HCT116 (cell line): ENCODE measurements at regions not wholly inside any gene's neighbourhood (a gene's known extent, or its start where the extent isn't known, plus 50 kb on each side); places are given as distances from the start of the nearest gene placed in this dataset.

Source experiments
- ATAC-seq: fragments of 200-7000 bp; cut with Tn5 transposase; 2 replicates; pipeline ENCODE4 v1.9.1; 2020; ENCODE audit warnings: mild to moderate bottlenecking, moderate library complexity
- BruUV-seq: library from RNA; stranded (reverse); fragments of 400-500 nt; replicated peaks from 2 replicates; lab custom pipeline; 2021; lab: Mats Ljungman, UMichigan
- CTCF ChIA-PET: fragments of 300-600 bp; sonication (Branson Sonifier 250); formaldehyde crosslinking; loops from one replicate; lab custom pipeline; 2021; ENCODE audit warnings: antibody characterized with exemption; lab: Charles Lee
- POLR2A ChIA-PET: fragments of 300-600, 350-600 bp; sonication (Branson Sonifier 250); formaldehyde crosslinking; loops from one replicate; lab custom pipeline; 2021; ENCODE audit warnings: antibody characterized with exemption; lab: Charles Lee
- RAD21 ChIA-PET, 2 experiments: fragments of 300-600 bp; sonication (Branson Sonifier 250); formaldehyde crosslinking; loops; one replicate each; lab custom pipeline; 2023; ENCODE audit warnings: low total read pairs in 2 of 2; ENCODE audit not compliant: uncharacterized antibody in 2 of 2, unreplicated experiment in 2 of 2, low non-redundant PET in 1 of 2; lab: Charles Lee
- DNase-seq: peaks from one replicate; pipeline ENCODE4 v3.0.0-alpha.2; 2010; ENCODE audit warnings: low read depth, low spot score
- H2AFZ ChIP-seq: fragments of 200-600 bp; shearing (Covaris generic), sonication (generic); 2 replicates; pipeline ENCODE4 v1.6.1; 2017; ENCODE audit warnings: low read depth, mixed run types, mixed read lengths, antibody characterized with exemption, low read length; ENCODE audit not compliant: poor library complexity, severe bottlenecking
- H3K27ac ChIP-seq: 2 replicates; pipeline ENCODE4 v1.5.1; 2012; ENCODE audit warnings: low read depth, low read length
- H3K27me3 ChIP-seq: fragments of 200-600 bp; sonication (generic); 2 replicates; pipeline ENCODE4 v1.6.1; 2016; ENCODE audit warnings: mixed run types, low read length, mixed read lengths; ENCODE audit not compliant: insufficient read depth
- H3K36me3 ChIP-seq, 2 experiments: fragments of 200-500 bp in 1 of 2; fragments of 200-600 bp in 1 of 2; sonication (Bioruptor generic) in 1 of 2; sonication (generic) in 1 of 2; 2 replicates each; pipeline versions ENCODE4 v1.5.1 to v1.6.1; 2014 to 2016; ENCODE audit warnings: low read length in 2 of 2, inconsistent platforms in 1 of 2, mixed read lengths in 1 of 2, mixed run types in 1 of 2; ENCODE audit not compliant: insufficient read depth in 2 of 2, control insufficient read depth in 1 of 2
- H3K4me1 ChIP-seq, 2 experiments: fragments of 200-600 bp in 1 of 2; sonication (generic) in 1 of 2; 2 replicates each; pipeline versions ENCODE4 v1.5.1 to v1.6.1; 2012 to 2017; ENCODE audit warnings: low read length in 2 of 2, inconsistent platforms in 1 of 2, mild to moderate bottlenecking in 1 of 2, mixed read lengths in 1 of 2, mixed run types in 1 of 2, moderate library complexity in 1 of 2; ENCODE audit not compliant: insufficient read depth in 2 of 2, control insufficient read depth in 1 of 2
- H3K4me2 ChIP-seq: fragments of 200-600 bp; sonication (generic); 2 replicates; pipeline ENCODE4 v1.6.1; 2017; ENCODE audit warnings: mixed run types, low read length, mixed read lengths
- H3K4me3 ChIP-seq, 2 experiments: fragments of 200-600 bp in 1 of 2; sonication (generic) in 1 of 2; replicated peaks in 1 of 2; 2 replicates each; pipeline ENCODE4 v1.5.1; 2011 to 2016; ENCODE audit warnings: low read length in 2 of 2, control low read depth in 1 of 2, low read depth in 1 of 2, mild to moderate bottlenecking in 1 of 2, mixed read lengths in 1 of 2, mixed run types in 1 of 2
- H3K79me2 ChIP-seq: fragments of 200-600 bp; sonication (generic); 2 replicates; pipeline ENCODE4 v1.6.1; 2017; ENCODE audit warnings: mild to moderate bottlenecking, mixed run types, low read length, moderate library complexity, mixed read lengths; ENCODE audit not compliant: insufficient read depth
- H3K9ac ChIP-seq: fragments of 200-600 bp; sonication (generic); 2 replicates; pipeline ENCODE4 v1.6.1; 2016; ENCODE audit warnings: low read length, mixed read lengths
- H3K9me2 ChIP-seq: fragments of 200-600 bp; sonication (generic), shearing (Covaris generic); 2 replicates; pipeline ENCODE4 v1.6.1; 2017; ENCODE audit warnings: mixed run types, mild to moderate bottlenecking, moderate library complexity; ENCODE audit not compliant: insufficient read depth
- H3K9me3 ChIP-seq, 2 experiments: fragments of 200-500 bp in 1 of 2; fragments of 200-600 bp in 1 of 2; sonication (Bioruptor generic) in 1 of 2; sonication (generic) in 1 of 2; 2 replicates each; pipeline ENCODE4 v1.6.1; 2014 to 2017; ENCODE audit warnings: low read length in 2 of 2, mixed read lengths in 2 of 2, inconsistent platforms in 1 of 2, low read depth in 1 of 2, mild to moderate bottlenecking in 1 of 2, mixed run types in 1 of 2, moderate library complexity in 1 of 2; ENCODE audit not compliant: control insufficient read depth in 1 of 2, insufficient read depth in 1 of 2
- H4K20me1 ChIP-seq: fragments of 200-600 bp; sonication (generic), shearing (Covaris generic); 2 replicates; pipeline ENCODE4 v1.6.1; 2017; ENCODE audit warnings: mixed run types, mild to moderate bottlenecking, moderate library complexity; ENCODE audit not compliant: insufficient read depth
- CEBPB ChIP-seq: IDR thresholded peaks from 2 replicates; pipeline ENCODE4 v1.6.1; 2012; ENCODE audit warnings: low read depth
- ELF1 ChIP-seq: IDR thresholded peaks from 2 replicates; pipeline ENCODE4 v1.6.1; 2012; ENCODE audit warnings: low read depth, borderline replicate concordance
- EZH2 ChIP-seq: fragments of 200-600 bp; sonication (generic); IDR thresholded peaks from 2 replicates; pipeline ENCODE4 v1.6.1; 2017; ENCODE audit warnings: antibody characterized with exemption, mixed run types
- EZH2phosphoT487 ChIP-seq: fragments of 200-600 bp; IDR thresholded peaks from 2 replicates; pipeline ENCODE4 v1.6.1; 2018; ENCODE audit warnings: antibody characterized with exemption, borderline replicate concordance
- FOSL1 ChIP-seq: IDR thresholded peaks from 2 replicates; pipeline ENCODE4 v1.6.1; 2012; ENCODE audit warnings: low read depth
- JUND ChIP-seq: IDR thresholded peaks from 2 replicates; pipeline ENCODE4 v1.6.1; 2012
- POLR2A ChIP-seq: IDR thresholded peaks from 2 replicates; pipeline ENCODE4 v1.7.0; 2011; ENCODE audit warnings: borderline replicate concordance; ENCODE audit not compliant: insufficient read depth, insufficient read length; ENCODE audit errors: extremely low read depth
- POLR2AphosphoS5 ChIP-seq: IDR thresholded peaks from 2 replicates; pipeline ENCODE4 v1.6.1; 2011; ENCODE audit warnings: mild to moderate bottlenecking, low read depth, low read length, moderate library complexity
- SIN3A ChIP-seq: IDR thresholded peaks from 2 replicates; pipeline ENCODE4 v1.6.1; 2012; ENCODE audit warnings: low read depth
- SP1 ChIP-seq: IDR thresholded peaks from 2 replicates; pipeline ENCODE4 v1.6.1; 2012; ENCODE audit warnings: low read depth
- SRF ChIP-seq: IDR thresholded peaks from 2 replicates; pipeline ENCODE4 v1.6.1; 2012; ENCODE audit warnings: low read depth
- TCF7L2 ChIP-seq: IDR thresholded peaks from 2 replicates; pipeline ENCODE4 v1.7.0; 2011; ENCODE audit warnings: borderline replicate concordance, inconsistent platforms; ENCODE audit not compliant: insufficient read depth, insufficient read length; ENCODE audit errors: extremely low read depth
- YY1 ChIP-seq: IDR thresholded peaks from 2 replicates; pipeline ENCODE4 v1.6.1; 2011; ENCODE audit warnings: low read length, low read depth, moderate library complexity, mild to moderate bottlenecking; ENCODE audit not compliant: insufficient replicate concordance; ENCODE audit errors: extremely low read depth
- ZFX ChIP-seq: fragments of 450-650 bp; IDR thresholded peaks from 2 replicates; pipeline ENCODE4 v1.6.1; 2017
- ZNF274 ChIP-seq: fragments of 200-500 bp; sonication (Bioruptor generic); IDR thresholded peaks from 2 replicates; pipeline ENCODE4 v1.6.1; 2014; ENCODE audit warnings: mild to moderate bottlenecking, low read depth, low read length, inconsistent platforms
- intact Hi-C: fragments of 100-400 bp; cut with micrococcal nuclease; formaldehyde crosslinking; loops from 2 replicates; pipeline ENCODE4 v1.10.0; 2022
- TF ChIP-seq, protein P1 (sequence below): IDR thresholded peaks from 2 replicates; pipeline ENCODE4 v1.6.1; 2012
- TF ChIP-seq, protein P2 (sequence below), 3 experiments: fragments of 200-600 bp in 1 of 3; sonication (generic) in 1 of 3; IDR thresholded peaks in 2 of 3; conservative IDR thresholded peaks in 1 of 3; 2 replicates each; pipeline ENCODE4 v1.5.1; 2012 to 2017; ENCODE audit warnings: low read depth in 2 of 3, low read length in 2 of 3, antibody characterized with exemption in 1 of 3, borderline replicate concordance in 1 of 3, control low read depth in 1 of 3, mild to moderate bottlenecking in 1 of 3, mixed read lengths in 1 of 3, mixed run types in 1 of 3, moderate library complexity in 1 of 3; ENCODE audit not compliant: insufficient read depth in 1 of 3

DNA sequence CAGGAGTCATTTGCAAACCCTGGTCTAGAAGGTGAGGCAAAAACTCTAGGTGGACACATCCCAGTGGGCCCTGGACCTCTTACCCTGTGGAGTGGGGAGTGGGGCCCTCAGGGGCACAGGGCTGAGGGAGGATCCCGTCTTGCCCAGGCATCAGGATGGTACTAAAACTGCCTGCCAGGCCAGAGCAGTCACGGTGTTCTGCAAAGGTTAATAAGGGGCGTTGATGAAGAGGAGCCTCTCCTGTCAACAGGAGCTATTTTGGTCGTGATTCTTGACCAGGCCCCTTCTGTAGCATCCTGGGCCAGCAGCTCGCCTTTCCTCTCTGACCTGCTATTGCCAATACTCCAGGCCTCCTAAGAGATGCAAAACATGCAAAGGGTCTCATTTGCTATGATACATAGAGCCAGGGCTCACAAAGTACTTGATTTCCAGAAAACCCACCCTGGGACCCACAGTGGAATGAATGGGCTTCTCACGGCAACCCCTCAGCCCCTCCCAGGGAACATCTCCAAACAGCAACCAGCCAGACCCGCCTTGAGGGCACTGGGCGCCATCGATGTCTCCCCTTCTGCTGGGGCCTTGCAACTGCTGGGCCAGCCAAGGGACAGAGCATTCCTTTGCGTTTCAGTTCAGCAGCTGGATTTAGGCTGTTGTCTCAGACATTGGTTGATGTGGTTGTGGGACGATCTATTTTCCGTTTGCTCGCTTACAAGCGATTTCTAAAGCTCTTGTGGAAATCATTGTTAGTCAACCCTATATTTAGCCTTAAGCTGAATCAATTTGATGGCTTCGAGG is 111.1 kb downstream of the PDCL3 start:
- no peak for TF ChIP-seq POLR2A
- TF ChIP-seq, protein P1, sequence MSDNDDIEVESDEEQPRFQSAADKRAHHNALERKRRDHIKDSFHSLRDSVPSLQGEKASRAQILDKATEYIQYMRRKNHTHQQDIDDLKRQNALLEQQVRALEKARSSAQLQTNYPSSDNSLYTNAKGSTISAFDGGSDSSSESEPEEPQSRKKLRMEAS: no peak
- no peak for TF ChIP-seq EZH2phosphoT487
- no peak for TF ChIP-seq SIN3A
- TF ChIP-seq, protein P2, sequence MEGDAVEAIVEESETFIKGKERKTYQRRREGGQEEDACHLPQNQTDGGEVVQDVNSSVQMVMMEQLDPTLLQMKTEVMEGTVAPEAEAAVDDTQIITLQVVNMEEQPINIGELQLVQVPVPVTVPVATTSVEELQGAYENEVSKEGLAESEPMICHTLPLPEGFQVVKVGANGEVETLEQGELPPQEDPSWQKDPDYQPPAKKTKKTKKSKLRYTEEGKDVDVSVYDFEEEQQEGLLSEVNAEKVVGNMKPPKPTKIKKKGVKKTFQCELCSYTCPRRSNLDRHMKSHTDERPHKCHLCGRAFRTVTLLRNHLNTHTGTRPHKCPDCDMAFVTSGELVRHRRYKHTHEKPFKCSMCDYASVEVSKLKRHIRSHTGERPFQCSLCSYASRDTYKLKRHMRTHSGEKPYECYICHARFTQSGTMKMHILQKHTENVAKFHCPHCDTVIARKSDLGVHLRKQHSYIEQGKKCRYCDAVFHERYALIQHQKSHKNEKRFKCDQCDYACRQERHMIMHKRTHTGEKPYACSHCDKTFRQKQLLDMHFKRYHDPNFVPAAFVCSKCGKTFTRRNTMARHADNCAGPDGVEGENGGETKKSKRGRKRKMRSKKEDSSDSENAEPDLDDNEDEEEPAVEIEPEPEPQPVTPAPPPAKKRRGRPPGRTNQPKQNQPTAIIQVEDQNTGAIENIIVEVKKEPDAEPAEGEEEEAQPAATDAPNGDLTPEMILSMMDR (IDR thresholded peaks at IDR 0.05 in 2 of 3, conservative IDR thresholded peaks at IDR 0.05 in 1 of 3; ENCODE audit: borderline replicate concordance in 1 of 3, insufficient read depth in 1 of 3, low read depth in 2 of 3, low read length in 2 of 3): no peak
- TF ChIP-seq ZNF274: no peak

DNA sequence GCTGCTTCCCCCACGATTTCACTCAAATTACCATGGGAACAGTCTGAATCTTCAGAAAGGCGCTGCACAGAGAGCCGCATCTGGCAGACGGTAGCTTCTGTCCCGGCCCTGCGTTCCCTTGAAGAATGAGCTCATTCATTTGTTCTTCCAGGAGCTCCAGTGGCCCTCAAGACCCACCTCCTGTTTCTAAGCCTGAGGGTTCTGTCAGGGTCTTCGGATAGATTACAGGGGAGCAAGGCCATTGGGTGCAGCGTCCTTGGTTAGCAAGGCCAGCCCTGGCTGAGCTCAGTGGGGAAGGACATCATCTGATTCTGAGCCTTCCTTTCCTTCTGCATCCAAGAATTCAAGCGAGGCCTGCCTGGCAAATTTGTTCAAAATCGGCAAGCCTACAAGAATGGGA is 111.9 kb downstream of the PDCL3 start:
- ChIA-PET RAD21 (no interaction called here), POLR2A (no interaction called here), CTCF (no interaction called here)
- Histone ChIP-seq H3K4me1 (no peaks in the 10 kb centered on the region), H3K9me2 (no peaks in the 10 kb centered on the region), H3K4me3 (no peak overlapping the region), H3K27me3 (no peaks in the 10 kb centered on the region), H3K27ac (no peak overlapping the region), H3K79me2 (no peaks in the 10 kb centered on the region), H3K9me3 (no peaks in the 10 kb centered on the region), H3K4me2 (no peak overlapping the region), H3K36me3 (no peaks in the 10 kb centered on the region), H2AFZ (no peak overlapping the region), H3K9ac (no peak overlapping the region), H4K20me1 (no peaks in the 10 kb centered on the region)
- intact Hi-C loops: no loop called here
- BruUV-seq: no TSS peak
- ATAC-seq (no peak), DNase-seq (no peak)
- TF ChIP-seq EZH2: no peak
- TF ChIP-seq ZFX: no peak
- no peak for TF ChIP-seq FOSL1
- TF ChIP-seq SRF: no peak
- no peak for TF ChIP-seq SIN3A
- TF ChIP-seq YY1: no peak
- TF ChIP-seq ELF1: no peak
- TF ChIP-seq JUND: no peak
- TF ChIP-seq, protein P2 (IDR thresholded peaks at IDR 0.05 in 2 of 3, conservative IDR thresholded peaks at IDR 0.05 in 1 of 3; ENCODE audit: borderline replicate concordance in 1 of 3, insufficient read depth in 1 of 3, low read depth in 2 of 3, low read length in 2 of 3): no peak
- no peak for TF ChIP-seq POLR2AphosphoS5
- TF ChIP-seq TCF7L2: no peak
- no peak for TF ChIP-seq CEBPB
- TF ChIP-seq SP1: no peak
- TF ChIP-seq POLR2A: no peak

More for the DNA sequence above, 111.1 kb downstream of the PDCL3 start:
- Histone ChIP-seq H3K9me3 (no peaks in the 10 kb centered on the region), H3K4me3 (no peak overlapping the region), H3K9ac (no peak overlapping the region), H3K27ac (no peak overlapping the region), H3K27me3 (no peaks in the 10 kb centered on the region), H3K36me3 (no peaks in the 10 kb centered on the region), H4K20me1 (no peaks in the 10 kb centered on the region), H3K9me2 (no peaks in the 10 kb centered on the region), H3K79me2 (no peaks in the 10 kb centered on the region), H3K4me1 (no peaks in the 10 kb centered on the region), H2AFZ (no peak overlapping the region), H3K4me2 (no peak overlapping the region)
- intact Hi-C loops: no loop called here
- CTCF ChIA-PET: no interaction called here
- RAD21 ChIA-PET: no interaction called here
- no peak for ATAC-seq
- BruUV-seq: no TSS peak
- DNase-seq: no peak
- POLR2A ChIA-PET: no interaction called here
